ENCODE measurements at regions not wholly inside any gene's neighbourhood (a gene's known extent, or its start where the extent isn't known, plus 50 kb on each side); places are given as distances from the start of the nearest gene placed in this dataset.

GRCh38 chr15:95739131-95739530 lies 591.4 kb upstream of the NR2F2 start:
- no peak for TF ChIP-seq SMAD4 (CRISPR knock-in tag; IDR thresholded peaks at IDR 0.05)
- no peak for TF ChIP-seq CTCF (IDR thresholded peaks at IDR 0.05)
- TF ChIP-seq ATF1 (CRISPR knock-in tag; IDR thresholded peaks at IDR 0.05) = no peak
- TF ChIP-seq ZNF263 (CRISPR knock-in tag; IDR thresholded peaks at IDR 0.05; ENCODE audit: low read depth) = no peak
- TF ChIP-seq NR2C2 (CRISPR knock-in tag; IDR thresholded peaks at IDR 0.05) = no peak
- TF ChIP-seq ESRRA (CRISPR knock-in tag; IDR thresholded peaks at IDR 0.05; ENCODE audit: borderline replicate concordance) = no peak
- TF ChIP-seq ELF4 (CRISPR knock-in tag; IDR thresholded peaks at IDR 0.05; ENCODE audit: low read depth) = no peak
- no peak for TF ChIP-seq NR3C1 (CRISPR knock-in tag; conservative IDR thresholded peaks at IDR 0.05; ENCODE audit: low read depth)
